Stimulated activated effector memory CD8-positive, alpha-beta T cell treated with anti-CD3 and anti-CD28 coated beads, Interleukin-12 subunit alpha, Interleukin-12 subunit beta, amount 100 ng/mL, for 72 hours (primary cell): ENCODE measurements at regions not wholly inside any gene's neighbourhood (a gene's known extent, or its start where the extent isn't known, plus 50 kb on each side); places are given as distances from the start of the nearest gene placed in this dataset.

ENCODE experiments used
- ATAC-seq: fragments of 150-1000 bp; cut with Tn5 transposase; 2 replicates; pipeline ENCODE4 v1.10.0; 2021
- DNase-seq, 2 donors: peaks; one replicate each; pipeline ENCODE4 v3.0.0; 2021 to 2022; ENCODE audit warnings: low spot score in 2 of 2
- H3K27ac Mint-ChIP-seq: one replicate; pipeline ENCODE4 v1.8.0; 2022; ENCODE audit warnings: mild to moderate bottlenecking, mixed read lengths
- H3K36me3 Mint-ChIP-seq: one replicate; pipeline ENCODE4 v1.8.0; 2022; ENCODE audit warnings: mild to moderate bottlenecking, mixed read lengths
- H3K4me1 Mint-ChIP-seq: one replicate; pipeline ENCODE4 v1.8.0; 2022; ENCODE audit warnings: mixed read lengths
- H3K4me3 Mint-ChIP-seq: one replicate; pipeline ENCODE4 v1.8.0; 2022; ENCODE audit warnings: mild to moderate bottlenecking, mixed read lengths
- H3K9me3 Mint-ChIP-seq: one replicate; pipeline ENCODE4 v1.8.0; 2022; ENCODE audit warnings: mixed read lengths

GRCh38 chr21:41675574-41675973 lies 91.3 kb downstream of the RIPK4 start:
- H3K36me3 Mint-ChIP-seq: peaks cover 7% of the 10 kb centered on the region
- H3K9me3 Mint-ChIP-seq: no peaks in the 10 kb centered on the region
- no peak overlapping the region for H3K4me3 Mint-ChIP-seq
- no peak for DNase-seq
- no peak overlapping the region for H3K27ac Mint-ChIP-seq
- no peak for ATAC-seq
- peaks cover 21% of the 10 kb centered on the region for H3K4me1 Mint-ChIP-seq

GRCh38 chr21:41674402-41674801 lies 92.5 kb downstream of the RIPK4 start:
- DNase-seq (no peak), ATAC-seq (no peak)
- H3K9me3 Mint-ChIP-seq: no peaks in the 10 kb centered on the region
- H3K4me3 Mint-ChIP-seq: no peak overlapping the region
- H3K36me3 Mint-ChIP-seq: peaks cover 7% of the 10 kb centered on the region
- no peak overlapping the region for H3K27ac Mint-ChIP-seq
- peaks cover 21% of the 10 kb centered on the region for H3K4me1 Mint-ChIP-seq

GRCh38 chr21:41673596-41674335 lies 93.1 kb downstream of the RIPK4 start:
- DNase-seq (no peak), ATAC-seq (no peak)
- no peaks in the 10 kb centered on the region for H3K9me3 Mint-ChIP-seq
- peaks cover 7% of the 10 kb centered on the region for H3K36me3 Mint-ChIP-seq
- no peak overlapping the region for H3K4me3 Mint-ChIP-seq
- H3K4me1 Mint-ChIP-seq: peaks cover 21% of the 10 kb centered on the region
- H3K27ac Mint-ChIP-seq: no peak overlapping the region

- H3K9me3 Mint-ChIP-seq: no peaks in the 10 kb centered on the region
These were observed 93.8 kb downstream of the RIPK4 start for GRCh38 chr21:41673071-41673470.

GRCh38 chr21:41672543-41672915 lies 94.3 kb downstream of the RIPK4 start:
- DNase-seq (no peak), ATAC-seq (no peak)
- no peak overlapping the region for H3K4me3 Mint-ChIP-seq
- peaks cover 21% of the 10 kb centered on the region for H3K4me1 Mint-ChIP-seq
- H3K9me3 Mint-ChIP-seq: no peaks in the 10 kb centered on the region
- peaks cover 7% of the 10 kb centered on the region for H3K36me3 Mint-ChIP-seq
- H3K27ac Mint-ChIP-seq: no peak overlapping the region

More at GRCh38 chr21:41673071-41673470, 93.8 kb downstream of the RIPK4 start:
- Mint-ChIP-seq H3K4me3 (no peak overlapping the region), H3K27ac (no peak overlapping the region), H3K36me3 (peaks cover 7% of the 10 kb centered on the region), H3K4me1 (peaks cover 21% of the 10 kb centered on the region)
- DNase-seq: no peak
- no peak for ATAC-seq

- no peak for DNase-seq
- peaks cover 21% of the 10 kb centered on the region for H3K4me1 Mint-ChIP-seq
- H3K27ac Mint-ChIP-seq: no peak overlapping the region
- no peak overlapping the region for H3K4me3 Mint-ChIP-seq
- peaks cover 7% of the 10 kb centered on the region for H3K36me3 Mint-ChIP-seq
- H3K9me3 Mint-ChIP-seq: no peaks in the 10 kb centered on the region
- no peak for ATAC-seq
These were observed 94.9 kb downstream of the RIPK4 start for GRCh38 chr21:41671859-41672542.

GRCh38 chr21:41671212-41671762 lies 95.6 kb downstream of the RIPK4 start:
- no peaks in the 10 kb centered on the region for H3K9me3 Mint-ChIP-seq
- DNase-seq (no peak), ATAC-seq (no peak)
- peaks cover 21% of the 10 kb centered on the region for H3K4me1 Mint-ChIP-seq
- H3K27ac Mint-ChIP-seq: peak overlapping the region; percentile 53
- H3K4me3 Mint-ChIP-seq: no peak overlapping the region
- H3K36me3 Mint-ChIP-seq: peaks cover 7% of the 10 kb centered on the region

GRCh38 chr21:41670056-41670805 lies 96.6 kb downstream of the RIPK4 start:
- Mint-ChIP-seq H3K4me1 (peaks cover 21% of the 10 kb centered on the region), H3K36me3 (peaks cover 7% of the 10 kb centered on the region), H3K9me3 (no peaks in the 10 kb centered on the region), H3K4me3 (no peak overlapping the region), H3K27ac (no peak overlapping the region)
- ATAC-seq: no peak
- no peak for DNase-seq

GRCh38 chr21:41669533-41669830 lies 97.4 kb downstream of the RIPK4 start:
- ATAC-seq (no peak), DNase-seq (no peak)
- Mint-ChIP-seq H3K9me3 (no peaks in the 10 kb centered on the region), H3K36me3 (peaks cover 7% of the 10 kb centered on the region), H3K27ac (no peak overlapping the region), H3K4me1 (peaks cover 21% of the 10 kb centered on the region), H3K4me3 (no peak overlapping the region)

- no peak for ATAC-seq
- no peak overlapping the region for H3K27ac Mint-ChIP-seq
- DNase-seq: no peak
These were observed 97.9 kb downstream of the RIPK4 start for GRCh38 chr21:41668686-41669532.

GRCh38 chr21:41668051-41668541 lies 98.8 kb downstream of the RIPK4 start:
- ATAC-seq: no peak
- H3K36me3 Mint-ChIP-seq: peaks cover 7% of the 10 kb centered on the region
- H3K4me1 Mint-ChIP-seq: peaks cover 21% of the 10 kb centered on the region
- no peaks in the 10 kb centered on the region for H3K9me3 Mint-ChIP-seq
- H3K27ac Mint-ChIP-seq: no peak overlapping the region
- H3K4me3 Mint-ChIP-seq: no peak overlapping the region
- no peak for DNase-seq

More at GRCh38 chr21:41668686-41669532, 97.9 kb downstream of the RIPK4 start:
- H3K4me1 Mint-ChIP-seq: peaks cover 21% of the 10 kb centered on the region
- peaks cover 7% of the 10 kb centered on the region for H3K36me3 Mint-ChIP-seq
- H3K4me3 Mint-ChIP-seq: no peak overlapping the region
- no peaks in the 10 kb centered on the region for H3K9me3 Mint-ChIP-seq

- no peak for DNase-seq
- peaks cover 13% of the 10 kb centered on the region for H3K4me1 Mint-ChIP-seq
- no peak overlapping the region for H3K27ac Mint-ChIP-seq
- H3K4me3 Mint-ChIP-seq: no peak overlapping the region
- H3K36me3 Mint-ChIP-seq: peaks cover under 1% of the 10 kb centered on the region
- no peaks in the 10 kb centered on the region for H3K9me3 Mint-ChIP-seq
- ATAC-seq: no peak
These were observed 99.7 kb downstream of the RIPK4 start for GRCh38 chr21:41667136-41667535.

GRCh38 chr21:41666641-41667081 lies 100.2 kb downstream of the RIPK4 start:
- Mint-ChIP-seq H3K4me1 (peaks cover 8% of the 10 kb centered on the region), H3K36me3 (no peaks in the 10 kb centered on the region), H3K27ac (no peak overlapping the region), H3K9me3 (no peaks in the 10 kb centered on the region), H3K4me3 (no peak overlapping the region)
- no peak for ATAC-seq
- DNase-seq: no peak

GRCh38 chr21:41665766-41666595 lies 100.9 kb downstream of the RIPK4 start:
- Mint-ChIP-seq H3K4me3 (no peak overlapping the region), H3K36me3 (no peaks in the 10 kb centered on the region), H3K9me3 (no peaks in the 10 kb centered on the region), H3K27ac (no peak overlapping the region), H3K4me1 (peaks cover 1% of the 10 kb centered on the region)
- ATAC-seq: no peak
- DNase-seq: no peak
